GM18858 (cell line): ENCODE measurements at regions not wholly inside any gene's neighbourhood (a gene's known extent, or its start where the extent isn't known, plus 50 kb on each side); places are given as distances from the start of the nearest gene placed in this dataset.

Source experiments
- ATAC-seq: cut with Tn5 transposase; IDR thresholded peaks from one replicate; pipeline ENCODE4 v1.9.1; 2021; ENCODE audit not compliant: unreplicated experiment

GRCh38 chr21:28110716-28111115 is 882.0 kb downstream of the LTN1 start:
- ATAC-seq, result no peak

DNA sequence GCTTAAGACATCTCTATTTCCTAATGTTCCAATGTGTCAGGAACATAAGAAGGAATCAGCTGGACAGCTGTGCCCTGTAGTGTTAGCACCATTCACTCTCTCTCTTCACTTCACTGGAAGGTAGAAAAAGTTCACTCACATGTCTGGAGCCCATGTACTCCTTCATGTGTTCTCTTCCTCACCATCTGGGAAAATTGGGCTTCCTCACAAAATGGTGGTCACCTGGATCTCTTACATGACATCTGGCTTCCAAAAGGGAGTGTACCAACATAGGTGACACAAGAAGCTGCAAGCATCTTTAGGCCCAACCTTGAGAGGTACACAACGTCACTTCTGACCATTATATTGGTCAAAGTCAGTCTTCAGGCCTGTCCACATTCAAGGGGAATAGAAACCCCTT is 882.6 kb downstream of the LTN1 start:
- ATAC-seq, result no peak

DNA sequence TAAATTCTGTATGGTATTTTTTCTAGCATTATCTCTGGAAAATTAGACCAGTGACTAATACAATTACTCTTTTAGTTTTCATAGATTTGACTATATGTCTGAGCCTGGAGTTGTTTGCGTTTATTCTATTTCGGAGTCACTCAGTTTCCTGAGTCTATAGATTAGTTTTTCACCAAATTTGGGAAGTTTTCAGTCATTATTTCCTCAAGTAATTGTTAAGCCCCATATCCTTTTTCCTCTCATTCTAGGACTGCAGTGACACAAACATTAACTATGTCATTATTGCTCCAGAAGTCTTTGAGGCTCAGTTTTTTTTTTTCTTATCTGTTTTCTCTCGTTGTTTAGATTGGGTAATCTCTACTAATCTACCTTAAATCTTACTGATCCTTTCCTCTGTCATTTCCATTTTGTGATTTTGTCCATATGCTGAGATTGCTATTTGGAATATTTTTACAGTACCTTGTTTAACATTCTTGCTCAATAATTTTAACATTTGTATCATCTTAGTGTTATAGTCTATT is 886.2 kb downstream of the LTN1 start:
- no peak for ATAC-seq

GRCh38 chr21:28104346-28104745 is 888.3 kb downstream of the LTN1 start:
- no peak for ATAC-seq

DNA sequence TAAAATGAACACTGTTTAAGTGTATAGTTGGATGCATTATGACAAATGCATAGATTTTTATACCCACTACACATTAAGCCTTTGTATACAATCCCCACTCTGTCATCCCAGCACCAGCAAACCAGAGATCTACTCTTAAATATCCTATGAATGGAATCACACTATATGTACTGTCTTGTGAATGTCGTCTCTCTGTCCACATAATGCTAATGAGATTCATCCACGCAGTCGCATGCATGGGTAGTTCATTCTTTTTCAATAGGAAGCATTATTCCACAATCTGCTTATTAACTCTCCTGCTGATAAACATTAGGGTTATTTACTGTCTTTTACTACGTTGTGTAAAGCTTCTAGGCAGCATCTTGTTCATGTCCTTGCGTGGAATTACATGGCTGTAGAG is 892.3 kb downstream of the LTN1 start:
- ATAC-seq, result no peak

GRCh38 chr21:28099001-28099705 is 893.5 kb downstream of the LTN1 start:
- no peak for ATAC-seq

DNA sequence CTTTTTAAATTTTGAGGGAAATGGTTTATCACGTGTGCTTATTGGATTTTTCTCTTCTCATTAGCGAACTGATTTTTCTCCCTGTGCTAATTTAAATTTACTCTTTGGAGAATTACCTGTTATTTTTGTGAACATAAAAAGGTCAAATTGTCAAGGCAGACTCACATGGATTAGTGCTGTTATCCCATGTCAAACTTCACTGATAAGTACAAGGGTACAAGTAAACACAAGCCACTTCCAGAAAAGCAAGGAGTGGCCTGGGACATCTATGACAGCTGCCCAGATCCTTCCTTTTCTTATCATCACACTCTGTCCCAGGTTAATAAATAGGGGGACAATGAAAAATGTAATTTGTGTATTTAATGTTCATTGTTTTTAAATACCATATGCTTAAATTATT is 901.2 kb downstream of the LTN1 start:
- ATAC-seq, result no peak

DNA sequence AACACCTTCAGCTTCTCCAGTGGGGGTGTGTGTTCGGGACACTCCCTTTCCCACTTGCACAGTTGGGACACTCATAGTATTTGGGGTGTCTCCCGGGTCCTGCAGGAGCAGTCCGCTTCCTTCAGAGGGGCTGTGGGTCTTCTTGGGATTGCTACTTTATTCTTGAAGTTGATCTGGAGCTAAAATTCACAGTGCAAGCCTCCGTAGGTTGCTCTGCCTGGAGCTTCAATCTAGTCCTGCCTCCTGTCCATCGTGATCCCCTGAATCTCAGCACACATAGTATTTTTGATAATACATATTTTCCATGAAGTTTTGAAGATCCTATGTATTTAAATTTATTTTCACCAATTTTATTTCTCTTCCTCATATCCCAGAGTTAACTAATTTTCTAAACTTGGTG is 902.1 kb downstream of the LTN1 start:
- no peak for ATAC-seq

DNA sequence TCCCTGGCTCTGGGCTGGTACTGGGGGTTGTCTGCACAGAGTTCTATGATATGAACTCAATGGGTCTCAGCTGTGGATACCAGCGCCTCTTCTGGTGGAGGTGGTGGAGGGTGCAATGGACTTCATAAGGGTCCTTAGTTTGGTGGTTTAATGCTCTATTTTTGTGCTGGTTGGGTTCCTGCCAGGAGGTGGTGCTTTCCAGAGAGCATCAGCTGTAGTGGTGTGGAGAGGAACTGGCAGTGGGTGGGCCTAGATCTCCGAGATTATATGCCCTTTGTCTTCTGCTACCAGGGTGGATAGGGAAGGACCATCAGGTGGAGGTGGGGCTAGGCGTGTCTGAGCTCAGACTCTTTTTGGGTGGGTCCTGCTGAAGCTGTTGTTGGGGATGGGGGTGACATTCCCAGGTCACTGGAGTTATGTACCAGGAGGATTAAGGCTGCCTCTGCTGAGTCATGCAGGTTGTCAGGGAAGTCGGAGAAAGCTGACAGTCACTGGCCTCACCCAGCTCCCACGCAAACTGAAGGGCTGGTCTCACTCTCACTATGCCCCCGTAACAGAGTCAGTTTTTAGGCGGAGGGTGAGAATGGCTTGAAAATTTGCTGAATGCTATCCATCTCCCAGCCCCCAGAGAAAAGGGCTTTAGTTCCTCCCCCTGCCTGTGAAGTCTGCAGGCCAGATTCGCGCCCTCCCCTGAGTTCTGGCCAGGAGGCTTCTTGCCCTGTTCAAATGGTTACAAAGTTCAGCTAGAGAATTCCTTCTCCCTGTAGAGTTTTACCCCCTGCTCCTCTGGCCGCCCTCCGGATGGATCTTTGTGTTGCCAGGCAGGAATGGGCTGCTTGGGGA is 902.9 kb downstream of the LTN1 start:
- no peak for ATAC-seq

- ATAC-seq, result no peak
Measured at GRCh38 chr21:28086861-28087581, 905.7 kb downstream of the LTN1 start.

DNA sequence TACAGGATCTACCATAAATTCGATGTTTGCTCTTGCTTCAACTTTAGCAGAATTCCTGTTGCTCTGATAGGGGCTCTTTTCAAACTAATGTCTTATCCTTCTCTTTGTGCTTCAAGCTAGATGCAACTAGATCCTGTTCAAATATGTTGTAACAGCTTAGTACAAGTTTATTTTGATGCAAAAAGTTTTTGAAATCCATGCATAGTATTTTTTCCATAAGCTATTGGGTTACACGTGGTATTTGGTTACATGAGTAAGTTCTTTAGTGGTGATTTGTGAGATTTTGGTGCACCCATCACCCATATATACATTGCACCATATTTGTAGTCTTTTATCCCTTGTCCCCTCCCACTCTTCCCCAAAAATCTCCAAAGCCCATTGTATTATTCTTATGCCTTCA is 907.7 kb downstream of the LTN1 start:
- no peak for ATAC-seq

- ATAC-seq, result no peak
Measured at GRCh38 chr21:28083350-28083749, 909.3 kb downstream of the LTN1 start.

DNA sequence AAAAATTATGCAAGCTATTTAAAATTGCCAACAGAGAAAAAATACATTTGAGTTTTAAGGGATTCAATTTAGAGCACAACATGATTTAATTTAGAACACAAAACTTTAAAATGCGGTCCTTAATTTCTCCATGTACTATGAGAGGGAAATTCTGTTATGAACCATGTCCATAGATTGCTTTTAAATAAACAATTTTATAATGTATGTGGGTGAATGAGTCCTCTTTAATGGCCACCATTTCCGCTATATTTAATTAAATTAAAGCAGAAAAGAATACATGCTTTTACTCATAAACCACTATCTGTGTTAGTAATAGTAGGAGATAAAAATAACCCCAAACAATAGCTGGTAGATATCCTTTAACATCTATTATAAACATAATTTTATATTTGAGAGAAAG is 914.6 kb downstream of the LTN1 start:
- no peak for ATAC-seq

DNA sequence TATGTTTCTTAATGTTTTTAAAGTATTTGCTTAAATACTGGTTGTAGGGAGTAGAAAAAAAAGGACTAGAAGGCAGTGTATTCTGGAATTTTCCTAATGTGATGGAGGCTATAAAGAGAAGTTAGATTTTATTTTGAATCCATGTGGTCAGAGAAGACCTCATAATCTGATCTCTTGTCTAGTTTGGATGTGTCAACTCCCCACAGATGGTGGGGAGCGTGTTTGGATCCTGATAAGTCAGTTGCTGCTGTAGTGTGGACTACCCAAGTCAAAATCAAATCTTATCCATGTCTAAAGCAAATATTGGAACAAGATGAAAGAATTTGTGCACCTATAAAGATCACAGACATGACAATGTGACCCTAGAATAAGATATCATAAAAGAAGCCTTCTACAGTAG is 918.0 kb downstream of the LTN1 start:
- ATAC-seq, result no peak

GRCh38 chr21:28072601-28073000 is 920.1 kb downstream of the LTN1 start:
- ATAC-seq, result no peak

- ATAC-seq, result no peak
Measured at GRCh38 chr21:28069450-28069923, 923.2 kb downstream of the LTN1 start.

GRCh38 chr21:28068455-28069358 is 924.0 kb downstream of the LTN1 start:
- ATAC-seq, result no peak

GRCh38 chr21:28066596-28067387 is 925.9 kb downstream of the LTN1 start:
- no peak for ATAC-seq

GRCh38 chr21:28066076-28066475 is 926.6 kb downstream of the LTN1 start:
- ATAC-seq, result no peak
